SK-N-SH treated with all-trans-retinoic acid at 6 μM for 48 hours (cell line): ENCODE measurements at regions not wholly inside any gene's neighbourhood (a gene's known extent, or its start where the extent isn't known, plus 50 kb on each side); places are given as distances from the start of the nearest gene placed in this dataset.

Experiments
- ARNTL ChIP-seq: fragments of 450-650 bp; formaldehyde crosslinking; IDR thresholded peaks from 2 replicates; pipeline ENCODE4 v1.5.0; 2020; ENCODE audit warnings: low read depth, mild to moderate bottlenecking, moderate library complexity, borderline replicate concordance
- CREB5 ChIP-seq: fragments of 250-450 bp; sonication (Bioruptor Pico); IDR thresholded peaks from 2 replicates; pipeline ENCODE4 v1.5.1; 2020; ENCODE audit warnings: low read depth, mild to moderate bottlenecking, moderate library complexity
- CSDC2 ChIP-seq: fragments of 250-450 bp; sonication (Bioruptor Pico); IDR thresholded peaks from 2 replicates; pipeline ENCODE4 v1.5.0; 2020; ENCODE audit warnings: mild to moderate bottlenecking, moderate library complexity
- POU6F1 ChIP-seq: fragments of 250-450 bp; sonication (Bioruptor Pico); IDR thresholded peaks from 2 replicates; pipeline ENCODE4 v1.8.0; 2021; ENCODE audit warnings: low read depth, mild to moderate bottlenecking, moderate library complexity, borderline replicate concordance

- TF ChIP-seq CSDC2 (CRISPR knock-in tag) (no peak), CREB5 (CRISPR knock-in tag) (no peak), POU6F1 (CRISPR knock-in tag) (no peak), ARNTL (CRISPR knock-in tag) (no peak)
These were observed 1362.7 kb upstream of the CHAC2 start for GRCh38 chr2:52404866-52405265.
